Loucy (cell line): ENCODE measurements at regions not wholly inside any gene's neighbourhood (a gene's known extent, or its start where the extent isn't known, plus 50 kb on each side); places are given as distances from the start of the nearest gene placed in this dataset.

Experiments
- CTCF ChIP-seq: fragments of 200-600 bp; sonication (generic); conservative IDR thresholded peaks from 2 replicates; pipeline ENCODE4 v1.5.1; 2014; ENCODE audit warnings: mild to moderate bottlenecking, antibody characterized with exemption, low read length
- EZH2phosphoT487 ChIP-seq: fragments of 200-600 bp; IDR thresholded peaks from 2 replicates; pipeline ENCODE4 v1.6.1; 2018; ENCODE audit warnings: antibody characterized with exemption, mild to moderate bottlenecking, moderate library complexity, borderline replicate concordance

DNA sequence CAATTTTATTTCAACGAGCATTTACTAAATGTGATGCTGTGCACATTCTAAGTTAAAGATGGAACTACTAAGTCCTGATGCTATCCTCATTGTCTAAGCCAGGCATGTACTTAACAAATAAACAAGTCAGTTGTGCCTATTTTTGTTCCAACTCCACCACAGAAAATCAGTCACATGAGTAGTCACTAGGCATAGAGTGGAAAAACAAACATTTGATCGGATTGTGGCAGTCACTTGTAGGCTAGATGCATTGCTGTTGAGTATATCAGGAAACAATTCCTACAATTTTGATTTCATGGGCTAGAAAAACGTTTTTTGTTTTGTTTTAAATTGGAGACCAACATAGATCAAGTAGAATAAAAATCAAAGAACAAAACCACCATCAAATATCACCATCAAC lies 177.6 kb upstream of the SLC25A13 start:
- TF ChIP-seq CTCF (no peak), EZH2phosphoT487 (no peak)
